ENCODE measurements at regions not wholly inside any gene's neighbourhood (a gene's known extent, or its start where the extent isn't known, plus 50 kb on each side); places are given as distances from the start of the nearest gene placed in this dataset.
A peak's percentile ranks its signal among the peaks of the same experiment; 100 is the strongest.

GRCh38 chr20:21867353-21867752 is 161.9 kb downstream of the PAX1 start:
- DNase-seq, result no peak

DNA sequence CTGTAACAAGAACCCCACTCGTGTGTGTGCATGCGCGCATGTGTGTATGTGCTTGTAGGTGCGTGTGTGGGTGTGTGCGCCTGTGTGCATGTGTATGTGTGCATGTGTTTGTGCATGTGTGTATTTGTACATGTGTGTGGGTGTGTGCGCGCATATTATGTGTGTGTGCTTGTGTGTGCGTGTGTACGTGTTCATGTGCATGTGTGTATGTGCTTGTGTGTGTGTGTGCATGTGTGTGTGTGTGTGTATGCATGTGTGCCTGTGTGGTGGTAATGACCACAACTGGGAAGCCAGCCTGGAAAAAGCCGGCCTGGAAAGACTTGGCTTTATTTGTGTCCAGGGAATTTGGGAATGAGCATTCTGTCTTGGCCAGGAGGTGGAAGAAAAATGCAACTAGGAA is 157.5 kb downstream of the PAX1 start:
- DNase-seq, result no peak

- DNase-seq, result no peak
Measured at GRCh38 chr20:21862259-21862946, 156.9 kb downstream of the PAX1 start.

GRCh38 chr20:21840991-21841390 is 135.5 kb downstream of the PAX1 start:
- no peak for DNase-seq

DNA sequence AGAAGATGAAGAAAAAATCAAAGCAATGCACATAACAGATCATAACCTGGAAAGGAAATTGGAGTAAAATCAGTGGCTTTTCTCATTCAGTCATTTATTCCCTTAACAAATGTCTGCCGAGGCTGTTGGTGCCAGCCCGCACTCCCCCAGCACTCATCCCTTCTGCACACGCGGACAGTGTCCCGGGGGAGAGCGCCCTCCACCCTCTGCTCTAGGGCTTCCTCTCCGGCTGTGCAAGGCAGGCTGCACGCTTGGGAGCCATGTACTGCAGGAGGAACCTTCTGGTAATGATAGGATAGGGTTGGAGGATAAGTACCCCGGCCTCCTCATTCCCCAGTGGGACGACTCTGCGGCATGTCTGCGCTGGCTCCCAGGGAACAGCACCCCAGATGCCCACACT is 134.5 kb downstream of the PAX1 start:
- DNase-seq, result no peak

GRCh38 chr20:21836346-21836745 is 130.9 kb downstream of the PAX1 start:
- DNase-seq, result no peak

DNA sequence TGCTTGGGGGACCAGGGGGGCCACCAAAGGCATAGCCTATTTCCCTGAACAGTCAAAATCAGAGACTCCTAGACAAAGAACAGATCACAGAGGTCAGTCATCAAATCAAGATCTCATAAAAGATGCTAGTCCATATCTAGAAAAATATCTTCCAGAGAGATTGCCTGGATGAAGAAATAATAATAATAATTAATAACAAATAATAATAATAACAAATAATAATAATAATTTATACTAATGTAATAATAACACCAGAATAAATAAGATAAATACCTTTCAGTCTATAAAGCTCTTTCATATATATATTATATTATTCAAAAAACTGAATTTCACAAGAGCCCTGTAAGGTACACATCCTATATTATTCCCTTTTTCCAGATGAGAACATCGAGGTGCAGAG is 129.6 kb downstream of the PAX1 start:
- no peak for DNase-seq

DNA sequence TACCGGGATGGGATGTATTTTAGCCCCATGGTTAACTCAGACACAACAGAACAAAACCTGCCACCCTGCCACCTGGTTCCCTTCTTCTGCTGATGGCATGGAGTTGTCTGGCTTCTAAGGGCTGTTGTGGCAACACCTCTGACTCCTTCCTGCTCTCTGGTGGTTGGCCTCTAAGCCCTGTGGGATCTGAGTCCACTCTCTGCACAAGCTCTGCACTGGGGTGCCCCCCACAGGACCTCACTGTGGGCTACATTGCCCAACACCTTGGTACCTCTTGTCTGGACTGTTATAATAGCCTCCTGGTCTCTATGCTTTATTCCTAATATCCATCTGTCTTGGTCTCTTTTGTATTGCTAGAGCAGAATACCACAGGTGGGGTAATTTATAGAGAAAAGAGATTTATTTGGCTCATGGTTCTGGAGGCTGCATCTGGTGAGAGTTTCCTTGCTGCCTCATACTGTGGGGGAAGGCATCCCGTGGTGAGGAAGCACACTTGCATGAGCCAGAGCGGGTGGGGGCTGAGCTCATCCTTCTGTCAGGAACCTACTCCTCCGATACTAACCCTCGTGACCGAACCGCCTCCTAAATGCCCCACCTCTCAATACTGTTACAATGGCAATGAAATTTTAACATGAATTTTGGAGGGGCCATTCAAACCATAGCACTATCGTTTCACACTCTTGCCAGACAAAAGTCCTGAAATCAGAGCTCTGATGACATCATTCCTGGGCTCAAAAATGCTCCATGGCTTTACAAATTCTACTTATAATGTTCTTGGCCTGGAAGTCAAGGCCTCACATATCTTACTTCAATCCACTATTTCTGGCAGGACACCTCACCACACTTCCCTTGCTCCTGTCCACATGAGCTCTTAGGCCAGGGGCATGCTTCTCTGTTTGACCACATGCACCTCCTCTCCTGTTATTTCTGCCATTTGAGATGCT is 127.2 kb downstream of the PAX1 start:
- DNase-seq, result peak in 2 of 51 donors; percentile 2 to 30

DNA sequence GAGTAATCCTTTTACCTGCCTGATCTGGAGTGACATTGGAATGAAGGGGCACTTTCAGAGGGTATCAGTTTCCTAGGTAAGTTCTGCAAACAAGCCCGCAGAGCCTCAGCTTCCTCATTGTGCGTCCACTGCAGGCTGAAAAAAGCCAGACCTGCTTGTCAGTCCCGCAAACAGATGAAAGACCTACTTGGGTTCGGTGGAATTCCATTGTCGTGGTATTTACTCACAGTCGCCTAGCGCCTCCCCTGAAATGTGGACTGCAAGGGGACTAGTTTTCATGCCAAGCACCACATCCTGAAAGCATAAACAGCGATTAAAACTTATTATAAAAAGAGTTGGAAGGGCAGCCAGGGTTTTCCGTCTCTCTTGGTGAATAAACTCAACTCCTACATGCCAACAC is 121.5 kb downstream of the PAX1 start:
- no peak for DNase-seq

DNA sequence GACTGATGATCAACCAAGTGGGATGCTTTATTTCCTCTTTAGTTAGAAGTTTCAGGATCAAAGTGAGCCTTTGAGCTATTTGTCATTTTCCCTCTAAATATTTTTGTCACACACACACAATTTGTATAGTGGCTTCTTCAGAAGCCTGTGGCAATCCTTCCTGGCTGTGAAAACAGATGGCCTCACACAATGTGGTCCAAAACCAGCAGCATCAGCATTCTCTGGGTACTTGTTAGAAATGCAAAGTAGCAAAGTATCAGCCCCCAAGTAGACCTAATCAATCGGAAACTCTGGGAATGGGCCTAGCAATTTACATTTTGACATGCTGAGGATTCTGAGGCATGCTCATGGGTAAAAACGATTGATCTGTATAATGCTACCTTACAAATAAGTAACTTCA is 115.9 kb downstream of the PAX1 start:
- no peak for DNase-seq

DNA sequence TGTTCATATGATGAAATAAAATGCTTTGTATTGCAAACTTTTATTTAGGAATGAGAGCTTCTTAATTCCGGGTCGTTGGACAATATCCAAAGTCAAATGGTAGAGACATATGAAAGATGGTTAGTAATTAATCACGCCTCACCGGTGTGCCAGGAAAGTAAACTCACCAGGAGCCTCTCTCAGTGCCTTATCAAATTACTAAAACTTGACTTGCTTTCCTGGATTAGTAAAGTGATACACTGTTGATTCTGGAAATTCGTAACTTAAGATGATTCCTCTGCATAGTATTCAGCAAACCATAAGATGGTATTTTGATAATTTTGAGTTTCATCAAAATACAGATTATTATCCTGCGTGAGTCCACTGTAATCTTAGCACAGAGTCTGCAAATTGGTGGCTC is 115.2 kb downstream of the PAX1 start:
- DNase-seq, result no peak

GRCh38 chr20:21820045-21820444 is 114.6 kb downstream of the PAX1 start:
- no peak for DNase-seq

- DNase-seq, result no peak
Measured at GRCh38 chr20:21812379-21812778, 106.9 kb downstream of the PAX1 start.

GRCh38 chr20:21809961-21810523 is 104.6 kb downstream of the PAX1 start:
- no peak for DNase-seq

DNA sequence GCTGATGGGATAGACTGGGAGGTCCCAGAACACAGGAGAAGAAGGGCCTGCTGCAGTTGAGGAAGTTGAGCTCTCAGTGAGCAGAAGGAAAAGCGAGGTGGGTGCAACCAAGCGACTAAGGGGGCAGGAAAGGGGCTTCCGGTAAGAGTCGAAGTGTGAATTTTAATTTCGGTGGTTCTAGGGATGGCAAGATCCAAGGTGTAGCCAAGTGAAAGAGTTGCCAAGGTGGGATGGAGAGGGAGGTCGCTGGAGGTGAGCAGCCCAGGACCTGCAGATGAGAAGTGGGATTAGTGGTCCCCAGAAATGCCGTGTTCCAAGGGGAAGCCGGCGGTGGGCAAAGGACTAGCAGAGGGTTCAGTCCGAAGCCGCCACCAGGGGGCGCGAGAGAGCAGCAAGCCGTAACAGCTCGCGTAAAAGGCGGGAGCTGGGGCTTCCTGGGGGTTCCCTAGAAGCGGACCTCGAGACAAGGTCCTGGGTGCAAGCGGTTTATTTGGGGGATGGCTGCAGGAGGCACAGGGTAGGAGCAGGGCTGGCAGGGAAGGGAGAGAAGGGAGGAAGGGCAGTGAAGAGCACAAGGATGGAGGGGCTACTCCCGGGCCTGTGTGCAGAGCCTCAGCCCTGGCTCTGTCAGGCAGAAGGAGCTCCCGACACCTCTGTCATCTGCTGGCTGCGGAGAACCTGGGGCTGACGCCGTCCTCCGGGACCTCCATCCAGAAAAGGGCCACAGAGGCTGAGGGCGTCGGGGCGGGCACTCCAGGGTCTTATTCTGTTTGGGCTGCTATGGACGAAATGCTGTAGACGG is 103.6 kb downstream of the PAX1 start:
- DNase-seq, result peak in 18 of 51 donors; percentile 0 to 62 (median 8)

- DNase-seq, result no peak
Measured at GRCh38 chr20:21808139-21808538, 102.7 kb downstream of the PAX1 start.

GRCh38 chr20:21804802-21805201 is 99.3 kb downstream of the PAX1 start:
- DNase-seq, result no peak

DNA sequence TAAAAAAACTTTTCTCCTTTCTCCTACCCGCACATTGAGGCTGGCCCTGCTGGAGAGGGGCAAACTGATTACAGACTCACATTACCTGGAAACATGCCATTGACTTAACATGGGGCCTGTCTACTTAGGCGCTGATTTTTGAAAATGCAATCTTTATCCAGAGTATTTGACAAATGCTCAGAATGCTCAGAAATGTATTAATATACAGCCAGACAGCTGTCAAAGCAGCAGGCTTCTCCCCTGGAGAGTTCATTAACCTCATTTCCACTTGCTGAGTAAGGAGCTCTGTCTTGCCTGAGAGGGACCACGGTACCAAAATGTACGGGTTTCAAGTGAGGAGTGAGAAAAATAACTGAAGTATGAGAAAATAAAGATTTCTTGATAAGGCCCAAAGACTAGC is 95.7 kb downstream of the PAX1 start:
- DNase-seq, result no peak

DNA sequence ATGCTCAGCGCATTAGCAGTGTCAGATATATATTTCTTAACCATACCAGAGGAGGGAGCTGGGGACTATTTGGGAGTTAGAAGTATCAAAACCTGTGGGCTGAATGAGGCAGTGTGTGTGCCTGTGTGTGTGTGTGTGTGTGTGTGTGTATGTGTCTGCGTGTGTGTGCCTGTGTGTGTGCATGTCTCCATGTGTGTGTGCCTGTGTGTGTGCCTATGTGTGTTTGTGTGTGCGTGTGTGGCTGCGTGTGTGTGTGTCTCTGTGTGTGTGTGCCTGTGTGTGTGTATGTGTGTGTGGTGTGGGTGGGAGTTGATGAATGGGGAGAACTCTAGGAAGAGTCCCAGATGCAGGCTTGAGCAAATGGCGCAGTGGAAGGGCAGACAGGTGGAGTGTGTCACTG is 92.9 kb downstream of the PAX1 start:
- no peak for DNase-seq

DNA sequence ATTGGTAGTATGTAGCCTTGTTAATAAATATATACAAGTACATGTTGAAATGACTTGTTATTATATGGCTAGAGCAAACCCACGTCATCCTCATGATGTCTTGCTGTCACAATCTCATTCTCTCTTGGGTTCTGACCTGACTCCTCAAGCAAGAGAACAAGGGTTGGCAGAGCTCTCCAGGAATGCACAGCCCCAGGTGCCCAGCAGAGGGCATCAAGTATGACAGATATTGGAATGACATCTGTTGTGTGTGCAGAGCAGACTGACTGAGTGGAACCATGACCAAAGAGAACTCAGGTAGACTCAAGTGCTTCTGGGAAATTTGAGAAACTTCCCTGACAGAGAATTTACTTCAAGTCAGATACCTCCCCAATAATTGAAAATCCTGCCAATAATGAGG is 90.6 kb downstream of the PAX1 start:
- no peak for DNase-seq

DNA sequence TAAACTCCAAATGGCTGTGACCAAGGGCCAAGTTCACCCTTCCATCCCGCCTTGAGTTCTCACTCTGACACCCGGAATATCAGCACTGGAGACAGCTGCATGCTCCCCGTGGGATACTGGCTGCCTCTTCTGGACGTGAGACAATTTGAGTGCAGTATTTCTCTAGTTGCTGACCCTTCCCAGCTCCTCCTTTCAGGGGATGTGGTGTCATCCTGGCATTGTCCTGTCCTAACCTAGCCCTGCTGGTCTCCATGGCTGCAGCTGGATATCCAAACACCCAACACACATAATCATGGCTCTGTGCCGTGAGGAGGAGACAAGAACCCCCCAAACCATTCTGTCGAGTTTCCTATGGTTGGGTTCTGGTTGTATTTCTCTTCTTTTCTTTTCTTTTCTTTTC is 82.6 kb downstream of the PAX1 start:
- no peak for DNase-seq

All from hypothalamus (tissue), 51 donors.